ENCODE measurements at regions not wholly inside any gene's neighbourhood (a gene's known extent, or its start where the extent isn't known, plus 50 kb on each side); places are given as distances from the start of the nearest gene placed in this dataset.
"Not testable (repeated sequence)": the region's sequence is repeated elsewhere in the genome, so short reads cannot be mapped to it uniquely, and the experiment has no call there.

DNA sequence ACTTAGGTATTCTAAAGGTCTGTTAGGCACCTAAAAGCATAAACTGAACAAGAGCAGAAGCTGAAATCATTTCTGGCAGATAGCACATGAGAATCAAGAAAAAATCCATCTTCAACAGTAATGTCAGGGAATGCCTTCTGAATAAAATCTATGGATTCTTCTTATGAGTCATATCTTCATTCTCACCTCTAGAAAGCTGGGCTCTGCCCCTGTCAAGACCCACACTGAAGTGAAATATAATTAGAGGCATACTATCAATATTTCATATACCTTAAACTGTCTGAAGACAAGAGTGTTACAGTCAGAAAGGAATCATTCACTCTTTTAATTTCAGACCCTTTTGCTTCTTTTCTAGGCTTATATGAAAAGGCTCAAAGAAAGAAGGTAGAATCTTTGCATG, 485.8 kb upstream of the PTCHD4 start:
- Mint-ChIP-seq H3K27ac (ENCODE audit: unreplicated experiment) (no peak overlapping the region), H3K4me3 (ENCODE audit: unreplicated experiment) (no peak overlapping the region), H3K9me3 (ENCODE audit: low read depth) (peaks cover 2% of the 10 kb centered on the region), H3K36me3 (ENCODE audit: low read depth) (no peaks in the 10 kb centered on the region), H3K4me1 (ENCODE audit: low read depth) (no peaks in the 10 kb centered on the region), H3K27me3 (ENCODE audit: low read depth) (no peaks in the 10 kb centered on the region)
- DNase-seq (ENCODE audit: low spot score) = no peak
- TF ChIP-seq, protein P1, sequence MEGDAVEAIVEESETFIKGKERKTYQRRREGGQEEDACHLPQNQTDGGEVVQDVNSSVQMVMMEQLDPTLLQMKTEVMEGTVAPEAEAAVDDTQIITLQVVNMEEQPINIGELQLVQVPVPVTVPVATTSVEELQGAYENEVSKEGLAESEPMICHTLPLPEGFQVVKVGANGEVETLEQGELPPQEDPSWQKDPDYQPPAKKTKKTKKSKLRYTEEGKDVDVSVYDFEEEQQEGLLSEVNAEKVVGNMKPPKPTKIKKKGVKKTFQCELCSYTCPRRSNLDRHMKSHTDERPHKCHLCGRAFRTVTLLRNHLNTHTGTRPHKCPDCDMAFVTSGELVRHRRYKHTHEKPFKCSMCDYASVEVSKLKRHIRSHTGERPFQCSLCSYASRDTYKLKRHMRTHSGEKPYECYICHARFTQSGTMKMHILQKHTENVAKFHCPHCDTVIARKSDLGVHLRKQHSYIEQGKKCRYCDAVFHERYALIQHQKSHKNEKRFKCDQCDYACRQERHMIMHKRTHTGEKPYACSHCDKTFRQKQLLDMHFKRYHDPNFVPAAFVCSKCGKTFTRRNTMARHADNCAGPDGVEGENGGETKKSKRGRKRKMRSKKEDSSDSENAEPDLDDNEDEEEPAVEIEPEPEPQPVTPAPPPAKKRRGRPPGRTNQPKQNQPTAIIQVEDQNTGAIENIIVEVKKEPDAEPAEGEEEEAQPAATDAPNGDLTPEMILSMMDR (IDR thresholded peaks at IDR 0.05) = no peak

GRCh38 chr6:48591158-48591557, 480.2 kb upstream of the PTCHD4 start:
- not testable (repeated sequence) for H3K27me3 Mint-ChIP-seq (ENCODE audit: low read depth); H3K27ac Mint-ChIP-seq (ENCODE audit: unreplicated experiment); H3K36me3 Mint-ChIP-seq (ENCODE audit: low read depth); H3K9me3 Mint-ChIP-seq (ENCODE audit: low read depth); H3K4me3 Mint-ChIP-seq (ENCODE audit: unreplicated experiment); DNase-seq (ENCODE audit: low spot score); H3K4me1 Mint-ChIP-seq (ENCODE audit: low read depth)

DNA sequence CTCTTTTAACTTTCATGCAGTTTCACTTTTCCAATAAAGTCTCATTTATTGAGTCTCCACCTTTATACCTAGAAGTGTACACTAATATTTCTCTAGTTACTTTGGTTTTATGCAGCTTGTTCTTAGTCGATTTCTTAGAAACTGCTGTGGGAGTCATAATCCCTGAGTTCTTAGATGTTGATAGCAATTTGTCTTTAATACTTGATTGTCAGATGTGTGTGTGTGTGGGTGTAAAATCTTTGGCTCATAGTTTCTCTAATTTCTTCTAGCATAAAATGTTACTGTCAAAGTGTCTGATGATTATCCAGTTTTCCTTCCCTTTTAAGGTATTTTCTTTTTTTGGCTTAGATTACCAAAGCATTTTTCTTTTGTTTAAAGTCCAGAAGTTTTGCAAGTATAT, 473.8 kb upstream of the PTCHD4 start:
- TF ChIP-seq, protein P1 (IDR thresholded peaks at IDR 0.05) = no peak
- no peak overlapping the region for H3K4me3 Mint-ChIP-seq (ENCODE audit: unreplicated experiment)
- no peaks in the 10 kb centered on the region for H3K36me3 Mint-ChIP-seq (ENCODE audit: low read depth)

DNA sequence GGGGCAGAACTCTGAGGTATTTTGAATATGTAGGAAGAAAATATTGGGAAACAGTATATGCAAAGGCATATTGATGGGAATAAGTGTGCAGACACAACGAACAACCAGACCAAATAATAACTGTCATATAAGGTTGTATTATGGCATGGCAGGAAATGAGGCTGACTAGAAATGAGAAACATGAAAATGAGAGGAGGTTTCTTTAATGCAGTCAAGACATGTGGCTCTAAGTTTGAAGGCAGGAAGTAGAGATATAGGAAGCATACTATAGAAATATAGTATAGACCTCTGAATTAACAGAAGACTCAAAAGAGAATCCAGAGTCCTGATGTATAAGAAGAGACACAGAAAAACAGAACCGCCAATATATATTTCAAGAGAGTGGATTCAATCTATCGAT, 459.7 kb upstream of the PTCHD4 start:
- H3K27me3 Mint-ChIP-seq (ENCODE audit: low read depth) = no peaks in the 10 kb centered on the region
- peaks cover 1% of the 10 kb centered on the region for H3K9me3 Mint-ChIP-seq (ENCODE audit: low read depth)
- TF ChIP-seq, protein P1 (IDR thresholded peaks at IDR 0.05) = no peak
- H3K36me3 Mint-ChIP-seq (ENCODE audit: low read depth) = peaks cover under 1% of the 10 kb centered on the region
- no peak overlapping the region for H3K27ac Mint-ChIP-seq (ENCODE audit: unreplicated experiment)
- peaks cover 8% of the 10 kb centered on the region for H3K4me1 Mint-ChIP-seq (ENCODE audit: low read depth)
- no peak overlapping the region for H3K4me3 Mint-ChIP-seq (ENCODE audit: unreplicated experiment)
- DNase-seq (ENCODE audit: low spot score) = no peak

More for the DNA sequence above, 473.8 kb upstream of the PTCHD4 start:
- Mint-ChIP-seq H3K4me1 (ENCODE audit: low read depth) (peaks cover 4% of the 10 kb centered on the region), H3K9me3 (ENCODE audit: low read depth) (no peaks in the 10 kb centered on the region), H3K27ac (ENCODE audit: unreplicated experiment) (no peak overlapping the region), H3K27me3 (ENCODE audit: low read depth) (peaks cover 10% of the 10 kb centered on the region)
- no peak for DNase-seq (ENCODE audit: low spot score)

- H3K4me3 Mint-ChIP-seq (ENCODE audit: unreplicated experiment) = no peak overlapping the region
- TF ChIP-seq, protein P1 (IDR thresholded peaks at IDR 0.05) = no peak
- peaks cover 3% of the 10 kb centered on the region for H3K9me3 Mint-ChIP-seq (ENCODE audit: low read depth)
- no peaks in the 10 kb centered on the region for H3K27me3 Mint-ChIP-seq (ENCODE audit: low read depth)
- peaks cover 8% of the 10 kb centered on the region for H3K4me1 Mint-ChIP-seq (ENCODE audit: low read depth)
- H3K27ac Mint-ChIP-seq (ENCODE audit: unreplicated experiment) = no peak overlapping the region
- DNase-seq (ENCODE audit: low spot score) = no peak
- H3K36me3 Mint-ChIP-seq (ENCODE audit: low read depth) = peaks cover 2% of the 10 kb centered on the region
These were observed 457.9 kb upstream of the PTCHD4 start for GRCh38 chr6:48568856-48569255.

DNA sequence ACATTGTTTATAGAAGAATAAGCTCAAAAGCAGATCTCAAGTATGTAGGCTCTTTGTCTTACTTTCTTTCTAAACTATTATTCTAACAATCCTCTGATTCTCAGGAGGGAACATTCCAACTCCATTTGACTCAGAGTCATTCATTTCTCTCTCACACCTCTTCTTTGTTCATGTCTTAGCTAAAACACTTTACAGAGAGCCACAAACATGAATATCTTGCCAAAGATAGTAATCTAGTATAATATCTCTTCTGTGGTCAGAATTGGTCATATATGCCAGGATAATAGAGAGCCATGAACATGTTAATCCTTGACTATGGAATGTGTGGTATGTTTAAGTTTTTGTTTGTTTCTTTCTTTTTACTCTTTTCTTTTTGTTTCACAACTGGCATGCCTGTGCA, 456.0 kb upstream of the PTCHD4 start:
- H3K36me3 Mint-ChIP-seq (ENCODE audit: low read depth) = peaks cover 2% of the 10 kb centered on the region
- TF ChIP-seq, protein P1 (IDR thresholded peaks at IDR 0.05) = no peak
- peaks cover 6% of the 10 kb centered on the region for H3K9me3 Mint-ChIP-seq (ENCODE audit: low read depth)
- no peak overlapping the region for H3K27ac Mint-ChIP-seq (ENCODE audit: unreplicated experiment)
- peaks cover 8% of the 10 kb centered on the region for H3K4me1 Mint-ChIP-seq (ENCODE audit: low read depth)
- no peaks in the 10 kb centered on the region for H3K27me3 Mint-ChIP-seq (ENCODE audit: low read depth)
- DNase-seq (ENCODE audit: low spot score) = no peak
- H3K4me3 Mint-ChIP-seq (ENCODE audit: unreplicated experiment) = no peak overlapping the region

Measured in chondrocyte (in vitro differentiated cells).